SK-N-SH (cell line): ENCODE measurements at regions not wholly inside any gene's neighbourhood (a gene's known extent, or its start where the extent isn't known, plus 50 kb on each side); places are given as distances from the start of the nearest gene placed in this dataset.

ENCODE experiments used
- CTCF ChIA-PET: fragments of 300-600, 350-600 bp; formaldehyde crosslinking; extraction: SDS; loops from one replicate; lab custom pipeline; 2021; lab: Yijun Ruan, JAX
- POLR2A ChIA-PET: fragments of 350-600 bp; sonication (Branson Sonifier 250); formaldehyde crosslinking; extraction: SDS; loops from one replicate; lab custom pipeline; 2020; ENCODE audit warnings: antibody characterized with exemption, inconsistent platforms; lab: Yijun Ruan, JAX
- DNase-seq: peaks from one replicate; pipeline ENCODE4 v3.0.0; 2012
- H2AFZ ChIP-seq: fragments of 200-600 bp; sonication (generic); 2 replicates; pipeline ENCODE4 v1.8.1; 2016; ENCODE audit warnings: antibody characterized with exemption, mild to moderate bottlenecking, low read depth
- H3F3A ChIP-seq: fragments of 200-600 bp; sonication (generic); replicated peaks from 2 replicates; pipeline ENCODE3; 2016; ENCODE audit warnings: antibody characterized with exemption, mild to moderate bottlenecking; ENCODE audit not compliant: insufficient read depth
- H3K27ac ChIP-seq, 2 experiments: fragments of 200-500 bp in 1 of 2; fragments of 200-600 bp in 1 of 2; sonication (Bioruptor generic) in 1 of 2; sonication (generic), shearing (Covaris generic) in 1 of 2; 2 replicates each; pipeline versions ENCODE4 v1.5.1 to v1.6.1; 2014 to 2016; ENCODE audit warnings: low read depth in 2 of 2, inconsistent platforms in 1 of 2, low read length in 1 of 2, mild to moderate bottlenecking in 1 of 2, mixed read lengths in 1 of 2
- H3K27me3 ChIP-seq: fragments of 200-600 bp; sonication (generic), shearing (Covaris generic); 2 replicates; pipeline ENCODE4 v1.6.1; 2016; ENCODE audit warnings: mixed run types; ENCODE audit not compliant: insufficient read depth
- H3K36me3 ChIP-seq, 2 experiments: fragments of 200-500 bp in 1 of 2; fragments of 200-600 bp in 1 of 2; sonication (Bioruptor generic) in 1 of 2; sonication (generic) in 1 of 2; replicated peaks in 1 of 2; 2 replicates each; pipeline versions ENCODE3 to v1.5.1; 2014 to 2016; ENCODE audit warnings: low read length in 1 of 2, mild to moderate bottlenecking in 1 of 2; ENCODE audit not compliant: insufficient read depth in 2 of 2, control insufficient read depth in 1 of 2
- H3K4me1 ChIP-seq, 2 experiments: fragments of 200-500 bp in 1 of 2; fragments of 200-600 bp in 1 of 2; sonication (Bioruptor generic) in 1 of 2; sonication (generic), shearing (Covaris generic) in 1 of 2; 2 replicates each; pipeline versions ENCODE4 v1.5.1 to v1.6.1; 2014 to 2016; ENCODE audit warnings: low read depth in 1 of 2, low read length in 1 of 2, mixed run types in 1 of 2; ENCODE audit not compliant: insufficient read depth in 2 of 2, control insufficient read depth in 1 of 2
- H3K4me2 ChIP-seq: fragments of 200-600 bp; sonication (generic), shearing (Covaris generic); 2 replicates; pipeline ENCODE4 v1.6.1; 2017; ENCODE audit warnings: mixed run types
- H3K4me3 ChIP-seq, 2 experiments: fragments of 200-500 bp in 1 of 2; fragments of 200-600 bp in 1 of 2; sonication (Bioruptor generic) in 1 of 2; sonication (generic), shearing (Covaris generic) in 1 of 2; 2 replicates each; pipeline versions ENCODE4 v1.5.1 to v1.8.1; 2014 to 2016; ENCODE audit warnings: low read depth in 2 of 2, inconsistent platforms in 1 of 2, low read length in 1 of 2, mild to moderate bottlenecking in 1 of 2, mixed read lengths in 1 of 2, moderate library complexity in 1 of 2
- H3K79me2 ChIP-seq: fragments of 200-600 bp; sonication (generic); 2 replicates; pipeline ENCODE4 v1.8.1; 2017; ENCODE audit warnings: mild to moderate bottlenecking; ENCODE audit not compliant: insufficient read depth
- H3K9ac ChIP-seq: fragments of 200-600 bp; sonication (generic); 2 replicates; pipeline ENCODE4 v1.6.1; 2017; ENCODE audit warnings: mixed run types
- H3K9me2 ChIP-seq: fragments of 200-600 bp; sonication (generic); 2 replicates; pipeline ENCODE4 v1.6.1; 2017; ENCODE audit warnings: mixed run types
- H3K9me3 ChIP-seq: fragments of 200-600 bp; sonication (generic); 2 replicates; pipeline ENCODE4 v1.6.1; 2017; ENCODE audit warnings: mixed run types, mild to moderate bottlenecking, moderate library complexity
- H4K20me1 ChIP-seq: fragments of 200-600 bp; sonication (generic); 2 replicates; pipeline ENCODE4 v1.6.1; 2017; ENCODE audit warnings: mild to moderate bottlenecking, mixed run types; ENCODE audit not compliant: insufficient read depth
- CHD2 ChIP-seq: fragments of 150-350 bp; IDR thresholded peaks from 2 replicates; pipeline ENCODE4 v1.6.1; 2018; ENCODE audit warnings: low read length; ENCODE audit not compliant: partially characterized antibody
- ELF1 ChIP-seq: IDR thresholded peaks from 2 replicates; pipeline ENCODE4 v1.4.0; 2012
- EZH2phosphoT487 ChIP-seq: fragments of 200-600 bp; sonication (generic); IDR thresholded peaks from 2 replicates; pipeline ENCODE4 v1.6.1; 2017; ENCODE audit warnings: low read depth, mixed run types, mild to moderate bottlenecking, antibody characterized with exemption, moderate library complexity, borderline replicate concordance
- FOSL2 ChIP-seq: IDR thresholded peaks from 2 replicates; pipeline ENCODE4 v1.4.0; 2012; ENCODE audit warnings: low read depth, mild to moderate bottlenecking, moderate library complexity, borderline replicate concordance
- MXI1 ChIP-seq: IDR thresholded peaks from 2 replicates; pipeline ENCODE4 v1.6.1; 2012; ENCODE audit warnings: mild to moderate bottlenecking, low read depth, low read length, improper control_type of control experiment
- NFIC ChIP-seq: IDR thresholded peaks from 2 replicates; pipeline ENCODE4 v1.4.0; 2012; ENCODE audit warnings: borderline replicate concordance
- NRF1 ChIP-seq: IDR thresholded peaks from 2 replicates; pipeline ENCODE4 v1.6.1; 2012; ENCODE audit warnings: low read depth, mild to moderate bottlenecking, low read length
- POLR2AphosphoS5 ChIP-seq: IDR thresholded peaks from 2 replicates; pipeline ENCODE4 v1.6.1; 2012; ENCODE audit warnings: low read depth, low read length
- RFX5 ChIP-seq: IDR thresholded peaks from 2 replicates; pipeline ENCODE4 v1.6.1; 2012; ENCODE audit warnings: mild to moderate bottlenecking, improper control_type of control experiment, low read length
- RXRA ChIP-seq: IDR thresholded peaks from 2 replicates; pipeline ENCODE4 v1.4.0; 2012; ENCODE audit warnings: low read depth, mild to moderate bottlenecking, borderline replicate concordance
- TCF12 ChIP-seq: IDR thresholded peaks from 2 replicates; pipeline ENCODE4 v1.4.0; 2012
- TEAD4 ChIP-seq: IDR thresholded peaks from 2 replicates; pipeline ENCODE4 v1.4.0; 2012; ENCODE audit warnings: mild to moderate bottlenecking, borderline replicate concordance; ENCODE audit not compliant: insufficient read depth
- YY1 ChIP-seq: IDR thresholded peaks from 2 replicates; pipeline ENCODE4 v1.4.0; 2012; ENCODE audit warnings: low read depth, mild to moderate bottlenecking
- WGBS: methylation state at CpG from one replicate; pipeline ENCODE4 v1.1.6; 2017; ENCODE audit warnings: low lambda C conversion rate; 5-methylcytosine and 5-hydroxymethylcytosine counted together
- TF ChIP-seq, protein P1 (sequence below): fragments of 200-600 bp; sonication (generic); IDR thresholded peaks from 2 replicates; pipeline ENCODE4 v1.6.1; 2017; ENCODE audit warnings: antibody characterized with exemption, mild to moderate bottlenecking, moderate library complexity
- TF ChIP-seq, protein P2 (sequence below): IDR thresholded peaks from 2 replicates; pipeline ENCODE4 v1.4.0; 2012; ENCODE audit warnings: low read depth

DNA sequence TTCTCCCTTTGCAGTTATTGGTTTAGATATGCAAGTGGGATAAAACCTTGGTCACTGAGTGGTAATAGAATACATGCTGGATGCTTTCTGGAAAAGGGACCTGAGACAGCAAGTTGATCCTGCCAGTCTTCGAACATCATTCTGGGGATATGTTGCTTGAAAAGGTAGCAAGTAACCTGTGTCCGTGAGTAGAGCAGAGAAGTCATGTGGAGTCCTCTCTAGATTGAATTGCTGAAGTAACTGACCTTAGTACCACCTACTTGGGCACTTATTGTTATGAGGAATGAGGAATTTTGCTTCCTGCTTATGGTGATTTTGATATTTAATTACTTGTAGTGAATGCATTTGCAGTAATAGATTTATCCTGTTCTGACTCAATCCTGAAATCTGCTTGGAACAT lies 367.3 kb upstream of the IMPG1 start (continued):
- TF ChIP-seq, protein P1, sequence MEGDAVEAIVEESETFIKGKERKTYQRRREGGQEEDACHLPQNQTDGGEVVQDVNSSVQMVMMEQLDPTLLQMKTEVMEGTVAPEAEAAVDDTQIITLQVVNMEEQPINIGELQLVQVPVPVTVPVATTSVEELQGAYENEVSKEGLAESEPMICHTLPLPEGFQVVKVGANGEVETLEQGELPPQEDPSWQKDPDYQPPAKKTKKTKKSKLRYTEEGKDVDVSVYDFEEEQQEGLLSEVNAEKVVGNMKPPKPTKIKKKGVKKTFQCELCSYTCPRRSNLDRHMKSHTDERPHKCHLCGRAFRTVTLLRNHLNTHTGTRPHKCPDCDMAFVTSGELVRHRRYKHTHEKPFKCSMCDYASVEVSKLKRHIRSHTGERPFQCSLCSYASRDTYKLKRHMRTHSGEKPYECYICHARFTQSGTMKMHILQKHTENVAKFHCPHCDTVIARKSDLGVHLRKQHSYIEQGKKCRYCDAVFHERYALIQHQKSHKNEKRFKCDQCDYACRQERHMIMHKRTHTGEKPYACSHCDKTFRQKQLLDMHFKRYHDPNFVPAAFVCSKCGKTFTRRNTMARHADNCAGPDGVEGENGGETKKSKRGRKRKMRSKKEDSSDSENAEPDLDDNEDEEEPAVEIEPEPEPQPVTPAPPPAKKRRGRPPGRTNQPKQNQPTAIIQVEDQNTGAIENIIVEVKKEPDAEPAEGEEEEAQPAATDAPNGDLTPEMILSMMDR: no peak
- TF ChIP-seq YY1: no peak
- no peak for TF ChIP-seq NFIC

DNA sequence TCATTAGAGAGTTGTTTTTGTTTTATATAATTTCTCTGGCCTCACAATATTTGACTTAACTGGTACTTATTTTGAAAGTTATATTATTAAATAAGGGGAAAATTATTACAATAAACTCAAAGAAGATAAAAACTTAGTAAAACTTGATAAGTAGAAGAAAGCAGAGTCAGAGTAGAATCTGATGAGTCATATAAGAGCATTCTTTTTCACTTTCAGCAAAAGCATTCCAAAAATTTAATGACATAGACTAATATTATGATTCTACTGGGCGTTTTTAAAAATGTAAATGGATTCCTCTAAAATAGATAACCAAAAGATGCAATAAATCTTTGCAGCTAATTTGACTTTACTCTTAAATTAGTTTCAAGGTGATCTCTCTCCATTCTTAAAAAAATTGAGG lies 366.3 kb upstream of the IMPG1 start:
- Histone ChIP-seq H4K20me1 (no peaks in the 10 kb centered on the region), H3K27me3 (no peaks in the 10 kb centered on the region), H3K4me1 (no peaks in the 10 kb centered on the region), H3K9ac (no peak overlapping the region), H3F3A (no peaks in the 10 kb centered on the region), H3K36me3 (no peaks in the 10 kb centered on the region), H3K9me2 (no peaks in the 10 kb centered on the region), H3K79me2 (no peaks in the 10 kb centered on the region), H3K4me2 (no peak overlapping the region), H3K9me3 (no peaks in the 10 kb centered on the region), H3K4me3 (no peak overlapping the region), H3K27ac (no peak overlapping the region), H2AFZ (no peak overlapping the region)
- no peak for TF ChIP-seq CHD2
- no peak for TF ChIP-seq ELF1
- TF ChIP-seq POLR2AphosphoS5: no peak
- 5% methylated on average over 1 of the region's 1 CpG for WGBS
- no peak for DNase-seq
- POLR2A ChIA-PET: no interaction called here
- CTCF ChIA-PET: no interaction called here

DNA sequence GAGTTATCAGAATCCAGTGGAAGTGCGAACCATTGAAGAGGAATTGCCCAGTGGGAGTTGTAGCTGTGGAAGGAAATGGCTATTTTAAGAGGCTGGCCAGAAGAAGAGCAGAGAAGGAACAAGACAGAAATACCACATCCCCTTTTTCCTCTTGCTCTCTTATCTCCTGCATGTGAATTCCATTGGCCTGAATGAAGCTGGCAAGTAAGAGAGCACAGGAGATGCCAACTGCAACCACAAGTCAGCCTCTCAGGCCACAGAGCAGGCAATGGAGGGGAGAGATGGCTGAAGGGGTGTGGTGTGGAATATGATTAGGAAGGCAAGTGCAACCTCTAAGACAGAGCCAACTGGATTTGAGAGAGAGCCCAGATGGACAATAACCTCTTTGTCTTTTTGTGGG lies 362.7 kb upstream of the IMPG1 start:
- H3K9ac ChIP-seq: no peak overlapping the region
- H3K27ac ChIP-seq: no peak overlapping the region
- no peaks in the 10 kb centered on the region for H3K9me2 ChIP-seq
- ChIA-PET CTCF (interaction anchor here (0.6 kb wide), 1 partner anchor 364 kb away, joined by 3 read pairs; no protein-coding TSS in a partner anchor), POLR2A (no interaction called here)
- H3K27me3 ChIP-seq: no peaks in the 10 kb centered on the region
- DNase-seq: no peak
- WGBS: 9% methylated on average over 1 of the region's 1 CpG
- H2AFZ ChIP-seq: no peak overlapping the region
- H3K36me3 ChIP-seq: no peaks in the 10 kb centered on the region
- no peak for TF ChIP-seq RXRA
- no peak for TF ChIP-seq FOSL2
- TF ChIP-seq, protein P2, sequence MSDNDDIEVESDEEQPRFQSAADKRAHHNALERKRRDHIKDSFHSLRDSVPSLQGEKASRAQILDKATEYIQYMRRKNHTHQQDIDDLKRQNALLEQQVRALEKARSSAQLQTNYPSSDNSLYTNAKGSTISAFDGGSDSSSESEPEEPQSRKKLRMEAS: no peak
- TF ChIP-seq EZH2phosphoT487: no peak
- TF ChIP-seq MXI1: no peak
- TF ChIP-seq YY1: no peak
- TF ChIP-seq, protein P1: no peak
- TF ChIP-seq NRF1: no peak
- no peak for TF ChIP-seq TEAD4
- no peak for TF ChIP-seq RFX5
- no peak for TF ChIP-seq TCF12
- H3K79me2 ChIP-seq: no peaks in the 10 kb centered on the region
- H3F3A ChIP-seq: no peaks in the 10 kb centered on the region
- no peak overlapping the region for H3K4me2 ChIP-seq
- no peaks in the 10 kb centered on the region for H3K4me1 ChIP-seq
- H4K20me1 ChIP-seq: no peaks in the 10 kb centered on the region
- no peaks in the 10 kb centered on the region for H3K9me3 ChIP-seq
- no peak overlapping the region for H3K4me3 ChIP-seq
